Stimulated activated CD4-positive, alpha-beta T cell treated with anti-CD3 and anti-CD28 coated beads, Interleukin-1b, Interleukin-23, amount 100 ng/mL, for 24 hours (primary cell): ENCODE measurements at regions not wholly inside any gene's neighbourhood (a gene's known extent, or its start where the extent isn't known, plus 50 kb on each side); places are given as distances from the start of the nearest gene placed in this dataset.
"Not testable (repeated sequence)": the region's sequence is repeated elsewhere in the genome, so short reads cannot be mapped to it uniquely, and the experiment has no call there.

ENCODE experiments used
- DNase-seq, 4 experiments: peaks; one replicate each; pipeline ENCODE4 v3.0.0-alpha.2; 2020; ENCODE audit warnings: low read depth in 4 of 4, low spot score in 1 of 4

- DNase-seq: not testable (repeated sequence)
Measured at GRCh38 chr5:134471858-134472449, 53.5 kb upstream of the JADE2 start.

GRCh38 chr5:134468921-134469400, 56.5 kb upstream of the JADE2 start:
- no peak for DNase-seq

GRCh38 chr5:134467231-134467630, 55.5 kb upstream of the CDKN2AIPNL start:
- no peak for DNase-seq

- DNase-seq: peak in 2 of 4 experiments; percentile 7 to 19
Measured at GRCh38 chr5:134466241-134467069, 54.8 kb upstream of the CDKN2AIPNL start.

GRCh38 chr5:134465816-134466240, 54.1 kb upstream of the CDKN2AIPNL start:
- peak; percentile 25 to 51 (median 30) for DNase-seq

GRCh38 chr5:134464988-134465815, 53.5 kb upstream of the CDKN2AIPNL start:
- no peak for DNase-seq

GRCh38 chr5:134463991-134464760, 52.5 kb upstream of the CDKN2AIPNL start:
- no peak for DNase-seq

GRCh38 chr5:134463176-134463720, 51.6 kb upstream of the CDKN2AIPNL start:
- no peak for DNase-seq

- no peak for DNase-seq
Measured at GRCh38 chr5:134462761-134463160, 51.1 kb upstream of the CDKN2AIPNL start.

- DNase-seq: no peak
Measured at GRCh38 chr5:134462047-134462575, 50.4 kb upstream of the CDKN2AIPNL start.
